Muscle layer of colon (tissue), 2 donors: ENCODE measurements at regions not wholly inside any gene's neighbourhood (a gene's known extent, or its start where the extent isn't known, plus 50 kb on each side); places are given as distances from the start of the nearest gene placed in this dataset.

Experiments
- H3K27ac ChIP-seq: one replicate; pipeline ENCODE4 v1.7.0; 2013; ENCODE audit warnings: low read depth, mild to moderate bottlenecking, low read length, moderate library complexity
- H3K27me3 ChIP-seq, 2 donors: one replicate each; pipeline ENCODE4 v1.7.0; 2013; ENCODE audit warnings: low read length in 2 of 2, mild to moderate bottlenecking in 2 of 2; ENCODE audit not compliant: insufficient read depth in 2 of 2, control insufficient read depth in 1 of 2
- H3K36me3 ChIP-seq: one replicate; pipeline ENCODE4 v1.7.0; 2013; ENCODE audit warnings: mild to moderate bottlenecking, low read length; ENCODE audit not compliant: insufficient read depth
- H3K4me1 ChIP-seq: one replicate; pipeline ENCODE4 v1.7.0; 2013; ENCODE audit warnings: mild to moderate bottlenecking, low read length; ENCODE audit not compliant: insufficient read depth
- H3K4me3 ChIP-seq, 2 donors: one replicate each; pipeline ENCODE4 v1.7.0; 2013; ENCODE audit warnings: low read length in 2 of 2, low read depth in 1 of 2, mild to moderate bottlenecking in 1 of 2, moderate library complexity in 1 of 2
- H3K9ac ChIP-seq: one replicate; pipeline ENCODE4 v1.7.0; 2013; ENCODE audit warnings: low read length
- H3K9me3 ChIP-seq: one replicate; pipeline ENCODE4 v1.7.0; 2013; ENCODE audit warnings: mild to moderate bottlenecking, low read length
- donor health status: abdominal sarcoma.
- donor health status: Adenocarcinoma of cecum.

- Histone ChIP-seq H3K27me3 (no peaks in the 10 kb centered on the region), H3K4me3 (no peak overlapping the region), H3K4me1 (peaks cover 30% of the 10 kb centered on the region), H3K27ac (no peak overlapping the region), H3K9me3 (no peaks in the 10 kb centered on the region), H3K36me3 (no peaks in the 10 kb centered on the region), H3K9ac (no peak overlapping the region)
Observed at GRCh38 chr6:113627480-113627879, 229.7 kb upstream of the MARCKS start.

GRCh38 chr6:113629256-113629655 lies 227.9 kb upstream of the MARCKS start:
- Histone ChIP-seq H3K27me3 (no peaks in the 10 kb centered on the region), H3K27ac (no peak overlapping the region), H3K36me3 (no peaks in the 10 kb centered on the region), H3K9ac (no peak overlapping the region), H3K4me1 (peaks cover 33% of the 10 kb centered on the region), H3K4me3 (no peak overlapping the region), H3K9me3 (no peaks in the 10 kb centered on the region)

DNA sequence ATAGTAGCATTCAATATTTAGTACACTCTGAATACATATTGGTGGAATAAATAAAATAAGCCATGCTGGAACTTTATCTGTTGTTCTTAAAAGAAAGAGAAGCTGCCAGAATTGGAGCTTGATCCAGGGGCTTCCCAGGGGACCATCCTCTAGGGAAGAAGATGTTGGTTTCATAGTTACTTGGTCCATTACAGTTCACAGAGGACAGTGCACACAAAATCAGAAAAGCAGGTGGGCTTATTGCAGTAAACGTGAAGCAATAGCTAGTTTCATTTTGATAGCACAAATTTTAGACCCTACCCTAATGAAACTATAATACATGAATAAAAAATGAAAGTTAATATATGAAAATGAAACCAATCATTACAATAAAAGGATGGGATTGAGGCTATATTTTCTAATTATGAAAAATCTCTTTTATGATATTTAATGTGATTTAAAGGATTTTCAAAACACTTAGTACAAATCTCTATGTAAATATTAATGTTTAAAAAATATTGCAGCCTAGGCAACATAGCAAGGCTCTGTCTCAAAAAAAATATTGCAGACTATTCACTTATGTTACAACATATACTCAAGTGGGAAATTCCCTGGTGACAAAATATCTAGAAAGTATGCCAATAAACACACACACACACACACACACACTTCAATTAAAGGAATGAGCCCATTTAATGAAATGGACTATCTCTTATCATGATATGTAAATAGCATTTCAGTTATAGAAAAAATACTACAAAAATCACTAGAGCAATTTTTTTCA lies 227.0 kb upstream of the MARCKS start:
- H3K4me3 ChIP-seq, result no peak overlapping the region
- H3K4me1 ChIP-seq, result peaks cover 39% of the 10 kb centered on the region
- no peaks in the 10 kb centered on the region for H3K27me3 ChIP-seq
- H3K27ac ChIP-seq, result no peak overlapping the region
- no peaks in the 10 kb centered on the region for H3K36me3 ChIP-seq
- H3K9ac ChIP-seq, result no peak overlapping the region
- H3K9me3 ChIP-seq, result no peaks in the 10 kb centered on the region

GRCh38 chr6:113630738-113631535 lies 226.2 kb upstream of the MARCKS start:
- H3K4me3 ChIP-seq, result no peak overlapping the region

DNA sequence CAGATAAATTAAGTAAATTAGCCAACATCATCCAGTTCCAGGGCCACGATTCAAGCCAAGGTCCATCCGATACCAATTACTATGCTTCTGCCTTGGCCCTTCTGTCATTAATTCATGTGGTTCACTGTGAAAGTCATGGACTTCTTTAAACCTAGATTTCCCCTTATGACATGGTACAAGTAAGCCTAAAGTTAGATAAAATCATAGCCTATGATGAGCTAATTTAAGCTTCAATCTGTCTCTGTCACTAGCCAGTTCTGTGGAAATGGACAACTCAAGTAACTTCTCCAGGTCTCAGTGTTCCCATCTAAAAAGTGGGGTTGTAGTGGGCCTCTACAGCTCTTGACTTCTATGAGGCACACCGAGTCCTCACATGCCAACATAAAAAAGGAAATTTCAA lies 225.5 kb upstream of the MARCKS start:
- no peak overlapping the region for H3K4me3 ChIP-seq
- no peak overlapping the region for H3K9ac ChIP-seq
- no peaks in the 10 kb centered on the region for H3K9me3 ChIP-seq
- H3K27me3 ChIP-seq, result no peaks in the 10 kb centered on the region
- no peaks in the 10 kb centered on the region for H3K36me3 ChIP-seq
- peak overlapping the region; percentile 36 for H3K27ac ChIP-seq
- peaks cover 49% of the 10 kb centered on the region for H3K4me1 ChIP-seq

More at GRCh38 chr6:113630738-113631535, 226.2 kb upstream of the MARCKS start:
- no peaks in the 10 kb centered on the region for H3K9me3 ChIP-seq
- H3K9ac ChIP-seq, result no peak overlapping the region
- no peaks in the 10 kb centered on the region for H3K36me3 ChIP-seq
- no peak overlapping the region for H3K27ac ChIP-seq
- peaks cover 47% of the 10 kb centered on the region for H3K4me1 ChIP-seq
- H3K27me3 ChIP-seq, result no peaks in the 10 kb centered on the region

GRCh38 chr6:113632220-113632864 lies 224.8 kb upstream of the MARCKS start:
- Histone ChIP-seq H3K9ac (no peak overlapping the region), H3K27ac (no peak overlapping the region), H3K36me3 (no peaks in the 10 kb centered on the region), H3K4me1 (peaks cover 49% of the 10 kb centered on the region), H3K27me3 (no peaks in the 10 kb centered on the region), H3K9me3 (no peaks in the 10 kb centered on the region), H3K4me3 (peak overlapping the region in 1 of 2 donors; percentile 13)

GRCh38 chr6:113633638-113634037 lies 223.5 kb upstream of the MARCKS start:
- H3K27ac ChIP-seq, result no peak overlapping the region
- no peaks in the 10 kb centered on the region for H3K36me3 ChIP-seq
- H3K27me3 ChIP-seq, result no peaks in the 10 kb centered on the region
- no peaks in the 10 kb centered on the region for H3K9me3 ChIP-seq
- no peak overlapping the region for H3K9ac ChIP-seq
- H3K4me3 ChIP-seq, result no peak overlapping the region
- H3K4me1 ChIP-seq, result peaks cover 49% of the 10 kb centered on the region

GRCh38 chr6:113634352-113635163 lies 222.6 kb upstream of the MARCKS start:
- no peaks in the 10 kb centered on the region for H3K27me3 ChIP-seq
- no peak overlapping the region for H3K4me3 ChIP-seq
- H3K9me3 ChIP-seq, result no peaks in the 10 kb centered on the region
- H3K27ac ChIP-seq, result no peak overlapping the region
- H3K36me3 ChIP-seq, result no peaks in the 10 kb centered on the region
- peaks cover 46% of the 10 kb centered on the region for H3K4me1 ChIP-seq
- H3K9ac ChIP-seq, result no peak overlapping the region

GRCh38 chr6:113635222-113635986 lies 221.7 kb upstream of the MARCKS start:
- no peak overlapping the region for H3K9ac ChIP-seq
- peaks cover 38% of the 10 kb centered on the region for H3K4me1 ChIP-seq
- H3K4me3 ChIP-seq, result no peak overlapping the region
- H3K27me3 ChIP-seq, result no peaks in the 10 kb centered on the region
- no peaks in the 10 kb centered on the region for H3K9me3 ChIP-seq
- H3K27ac ChIP-seq, result peak overlapping the region; percentile 31
- no peaks in the 10 kb centered on the region for H3K36me3 ChIP-seq

GRCh38 chr6:113636357-113636824 lies 220.8 kb upstream of the MARCKS start:
- no peak overlapping the region for H3K4me3 ChIP-seq
- H3K36me3 ChIP-seq, result no peaks in the 10 kb centered on the region
- peaks cover 28% of the 10 kb centered on the region for H3K4me1 ChIP-seq
- H3K27me3 ChIP-seq, result no peaks in the 10 kb centered on the region
- no peaks in the 10 kb centered on the region for H3K9me3 ChIP-seq
- H3K27ac ChIP-seq, result no peak overlapping the region
- no peak overlapping the region for H3K9ac ChIP-seq
